T-cell (primary cell): ENCODE measurements at regions not wholly inside any gene's neighbourhood (a gene's known extent, or its start where the extent isn't known, plus 50 kb on each side); places are given as distances from the start of the nearest gene placed in this dataset.

ENCODE experiments used
- ATAC-seq, 4 experiments: fragments of 200-7000 bp in 3 of 4; fragments of 150-1000 bp in 1 of 4; cut with Tn5 transposase; replicated peaks in 1 of 4; 1 replicate in 3 of 4; 2 replicates in 1 of 4; pipeline ENCODE4 v1.10.0; 2021; ENCODE audit warnings: moderate library complexity in 3 of 4, mild to moderate bottlenecking in 2 of 4, moderate number of reproducible peaks in 1 of 4
- CTCF ChIA-PET, 2 donors: fragments of 300-600 bp; sonication (Branson Sonifier 250); formaldehyde crosslinking; loops; one replicate each; lab custom pipeline; 2022; ENCODE audit warnings: antibody characterized with exemption in 2 of 2; lab: Charles Lee
- POLR2A ChIA-PET, 2 donors: fragments of 300-600 bp; sonication (Branson Sonifier 250); formaldehyde crosslinking; loops; one replicate each; lab custom pipeline; 2022; ENCODE audit warnings: antibody characterized with exemption in 2 of 2; lab: Charles Lee
- DNase-seq, 35 experiments: peaks; one replicate each; pipeline versions ENCODE4 v3.0.0 to v3.0.0-alpha.2; 2013 to 2023
- H3K27ac ChIP-seq: one replicate; pipeline ENCODE4 v1.5.1; 2013; ENCODE audit warnings: low read length
- H3K27me3 ChIP-seq, 2 experiments: replicated peaks in 1 of 2; 1 replicate in 1 of 2; 2 replicates in 1 of 2; pipeline versions ENCODE4 v1.6.1 to v1.7.0; 2013; ENCODE audit warnings: low read length in 1 of 2, mixed read lengths in 1 of 2; ENCODE audit not compliant: control insufficient read depth in 2 of 2, insufficient read depth in 2 of 2; ENCODE audit errors: extremely low read depth in 1 of 2
- H3K36me3 ChIP-seq, 2 donors: 1 replicate in 1 of 2; 2 replicates in 1 of 2; pipeline versions ENCODE4 v1.6.1 to v1.7.0; 2013; ENCODE audit warnings: low read length in 1 of 2; ENCODE audit not compliant: control insufficient read depth in 2 of 2, insufficient read depth in 1 of 2; ENCODE audit errors: extremely low read depth in 1 of 2
- H3K4me1 ChIP-seq, 2 experiments: 1 replicate in 1 of 2; 2 replicates in 1 of 2; pipeline versions ENCODE4 v1.6.1 to v1.7.0; 2013; ENCODE audit warnings: low read length in 2 of 2, mixed read lengths in 1 of 2; ENCODE audit not compliant: insufficient read depth in 2 of 2, control insufficient read depth in 1 of 2; ENCODE audit errors: extremely low read depth in 1 of 2
- H3K4me3 ChIP-seq, 2 donors: 1 replicate in 1 of 2; 2 replicates in 1 of 2; pipeline versions ENCODE4 v1.5.1 to v1.7.0; 2013; ENCODE audit warnings: mild to moderate bottlenecking in 2 of 2, low read length in 1 of 2, moderate library complexity in 1 of 2; ENCODE audit not compliant: control insufficient read depth in 1 of 2; ENCODE audit errors: extremely low read depth in 1 of 2
- H3K9me3 ChIP-seq: 2 replicates; pipeline ENCODE4 v1.7.0; 2013
- H3K27ac Mint-ChIP-seq, 2 donors: one replicate each; pipeline ENCODE4 v1.8.0; 2020 to 2021; ENCODE audit warnings: mild to moderate bottlenecking in 2 of 2, mixed read lengths in 2 of 2
- H3K27me3 Mint-ChIP-seq, 2 donors: one replicate each; pipeline ENCODE4 v1.8.0; 2021 to 2022; ENCODE audit warnings: mixed read lengths in 2 of 2
- H3K36me3 Mint-ChIP-seq: one replicate; pipeline ENCODE4 v1.8.0; 2021; ENCODE audit warnings: mixed read lengths
- H3K4me1 Mint-ChIP-seq, 3 donors: one replicate each; pipeline ENCODE4 v1.8.0; 2020 to 2022; ENCODE audit warnings: mixed read lengths in 3 of 3, mild to moderate bottlenecking in 1 of 3
- H3K4me3 Mint-ChIP-seq, 3 donors: one replicate each; pipeline ENCODE4 v1.8.0; 2020 to 2022; ENCODE audit warnings: mild to moderate bottlenecking in 3 of 3, mixed read lengths in 3 of 3, moderate library complexity in 3 of 3
- H3K9me3 Mint-ChIP-seq, 3 donors: one replicate each; pipeline ENCODE4 v1.8.0; 2020 to 2022; ENCODE audit warnings: mixed read lengths in 3 of 3
- WGBS: methylation state at CpG from one replicate; pipeline ENCODE4 v1.1.5; 2013; ENCODE audit warnings: missing lambda C conversion rate; ENCODE audit not compliant: insufficient coverage; 5-methylcytosine and 5-hydroxymethylcytosine counted together

- Histone ChIP-seq H3K4me3 (no peak overlapping the region), H3K9me3 (no peaks in the 10 kb centered on the region), H3K4me1 (no peaks in the 10 kb centered on the region), H3K27me3 (no peaks in the 10 kb centered on the region), H3K36me3 (no peaks in the 10 kb centered on the region), H3K27ac (no peak overlapping the region)
- Mint-ChIP-seq H3K4me3 (no peak overlapping the region), H3K4me1 (no peaks in the 10 kb centered on the region), H3K9me3 (no peaks in the 10 kb centered on the region), H3K27me3 (no peaks in the 10 kb centered on the region), H3K36me3 (no peaks in the 10 kb centered on the region), H3K27ac (no peak overlapping the region)
- POLR2A ChIA-PET: interaction anchor here in 1 of 2 donors (0.6 kb wide), 1 partner anchor 23 kb away, joined by 8 read pairs; no protein-coding TSS in a partner anchor
- no peak for DNase-seq
- CTCF ChIA-PET: no interaction called here
- no peak for ATAC-seq
These were observed 425.9 kb upstream of the SLC8A1 start for GRCh38 chr2:40877734-40878288.

- Mint-ChIP-seq H3K36me3 (no peaks in the 10 kb centered on the region), H3K9me3 (no peaks in the 10 kb centered on the region), H3K4me3 (no peak overlapping the region), H3K27me3 (no peaks in the 10 kb centered on the region), H3K4me1 (no peaks in the 10 kb centered on the region), H3K27ac (no peak overlapping the region)
- ChIA-PET POLR2A (no interaction called here), CTCF (no interaction called here)
- Histone ChIP-seq H3K36me3 (no peaks in the 10 kb centered on the region), H3K4me3 (no peak overlapping the region), H3K27ac (no peak overlapping the region), H3K9me3 (no peaks in the 10 kb centered on the region), H3K4me1 (no peaks in the 10 kb centered on the region), H3K27me3 (no peaks in the 10 kb centered on the region)
- WGBS: no CpG with 5 or more reads among the region's 1 CpG
- DNase-seq (no peak), ATAC-seq (no peak)
These were observed 427.4 kb upstream of the SLC8A1 start for GRCh38 chr2:40879305-40879704.

GRCh38 chr2:40886100-40886499 lies 434.2 kb upstream of the SLC8A1 start:
- ChIA-PET CTCF (no interaction called here), POLR2A (no interaction called here)
- Histone ChIP-seq H3K36me3 (no peaks in the 10 kb centered on the region), H3K4me3 (no peak overlapping the region), H3K27ac (no peak overlapping the region), H3K9me3 (no peaks in the 10 kb centered on the region), H3K4me1 (no peaks in the 10 kb centered on the region), H3K27me3 (no peaks in the 10 kb centered on the region)
- Mint-ChIP-seq H3K9me3 (peaks cover 0 to 4% (median 4%) of the 10 kb centered on the region in 3 donors), H3K4me1 (no peaks in the 10 kb centered on the region), H3K4me3 (no peak overlapping the region), H3K27ac (no peak overlapping the region), H3K27me3 (no peaks in the 10 kb centered on the region), H3K36me3 (no peaks in the 10 kb centered on the region)
- WGBS: no CpG with 5 or more reads among the region's 1 CpG
- DNase-seq: no peak
- ATAC-seq: no peak

- no peak for ATAC-seq
- Mint-ChIP-seq H3K4me1 (no peaks in the 10 kb centered on the region), H3K4me3 (no peak overlapping the region), H3K36me3 (no peaks in the 10 kb centered on the region), H3K9me3 (peaks cover 0 to 4% (median 4%) of the 10 kb centered on the region in 3 donors), H3K27ac (no peak overlapping the region), H3K27me3 (no peaks in the 10 kb centered on the region)
- ChIA-PET CTCF (no interaction called here), POLR2A (no interaction called here)
- Histone ChIP-seq H3K4me3 (no peak overlapping the region), H3K4me1 (no peaks in the 10 kb centered on the region), H3K27ac (no peak overlapping the region), H3K36me3 (no peaks in the 10 kb centered on the region), H3K27me3 (no peaks in the 10 kb centered on the region), H3K9me3 (no peaks in the 10 kb centered on the region)
- no peak for DNase-seq
- no CpG with 5 or more reads among the region's 1 CpG for WGBS
These were observed 434.8 kb upstream of the SLC8A1 start for GRCh38 chr2:40886655-40887054.

- H3K9me3 ChIP-seq: no peaks in the 10 kb centered on the region
- H3K27me3 ChIP-seq: no peaks in the 10 kb centered on the region
- H3K4me3 ChIP-seq: no peak overlapping the region
- ATAC-seq (no peak), DNase-seq (no peak)
- no peaks in the 10 kb centered on the region for H3K36me3 ChIP-seq
- no peaks in the 10 kb centered on the region for H3K4me1 Mint-ChIP-seq
- no peaks in the 10 kb centered on the region for H3K36me3 Mint-ChIP-seq
- CTCF ChIA-PET: no interaction called here
- POLR2A ChIA-PET: no interaction called here
- no peak overlapping the region for H3K4me3 Mint-ChIP-seq
- H3K27me3 Mint-ChIP-seq: no peaks in the 10 kb centered on the region
- no peak overlapping the region for H3K27ac ChIP-seq
- no peaks in the 10 kb centered on the region for H3K4me1 ChIP-seq
- H3K27ac Mint-ChIP-seq: no peak overlapping the region
- H3K9me3 Mint-ChIP-seq: peaks cover 0 to 4% (median 0%) of the 10 kb centered on the region in 3 donors
These were observed 444.5 kb upstream of the SLC8A1 start for GRCh38 chr2:40896358-40896757.

GRCh38 chr2:40914666-40915065 lies 462.8 kb upstream of the SLC8A1 start:
- Histone ChIP-seq H3K4me1 (no peaks in the 10 kb centered on the region), H3K27me3 (no peaks in the 10 kb centered on the region), H3K36me3 (no peaks in the 10 kb centered on the region), H3K27ac (no peak overlapping the region), H3K9me3 (no peaks in the 10 kb centered on the region), H3K4me3 (no peak overlapping the region)
- CTCF ChIA-PET: no interaction called here
- Mint-ChIP-seq H3K9me3 (peaks cover 0 to 9% (median 2%) of the 10 kb centered on the region in 3 donors), H3K4me1 (no peaks in the 10 kb centered on the region), H3K36me3 (no peaks in the 10 kb centered on the region), H3K4me3 (no peak overlapping the region), H3K27ac (no peak overlapping the region), H3K27me3 (no peaks in the 10 kb centered on the region)
- POLR2A ChIA-PET: no interaction called here
- ATAC-seq (no peak), DNase-seq (no peak)

- no peaks in the 10 kb centered on the region for H3K27me3 ChIP-seq
- H3K36me3 ChIP-seq: no peaks in the 10 kb centered on the region
- H3K36me3 Mint-ChIP-seq: no peaks in the 10 kb centered on the region
- CTCF ChIA-PET: no interaction called here
- no peaks in the 10 kb centered on the region for H3K9me3 ChIP-seq
- H3K27ac Mint-ChIP-seq: no peak overlapping the region
- no peak overlapping the region for H3K27ac ChIP-seq
- no peak overlapping the region for H3K4me3 ChIP-seq
- H3K4me1 Mint-ChIP-seq: no peaks in the 10 kb centered on the region
- no peaks in the 10 kb centered on the region for H3K4me1 ChIP-seq
- ATAC-seq (no peak), DNase-seq (no peak)
- H3K4me3 Mint-ChIP-seq: no peak overlapping the region
- POLR2A ChIA-PET: no interaction called here
- peaks cover 0 to 9% (median 2%) of the 10 kb centered on the region in 3 donors for H3K9me3 Mint-ChIP-seq
- no peaks in the 10 kb centered on the region for H3K27me3 Mint-ChIP-seq
These were observed 463.8 kb upstream of the SLC8A1 start for GRCh38 chr2:40915651-40916050.
